Keratinocyte (primary cell): ENCODE measurements at regions not wholly inside any gene's neighbourhood (a gene's known extent, or its start where the extent isn't known, plus 50 kb on each side); places are given as distances from the start of the nearest gene placed in this dataset.

ENCODE experiments used
- CTCF ChIP-seq, 3 experiments: IDR thresholded peaks in 1 of 3; conservative IDR thresholded peaks in 1 of 3; optimal IDR thresholded peaks in 1 of 3; 2 replicates in 2 of 3; 3 replicates in 1 of 3; pipeline versions ENCODE3 to v1.5.1; 2011; ENCODE audit warnings: low read length in 3 of 3, mild to moderate bottlenecking in 3 of 3, moderate library complexity in 2 of 3, control low read depth in 1 of 3, inconsistent platforms in 1 of 3; ENCODE audit not compliant: insufficient read depth in 2 of 3; ENCODE audit errors: extremely low read depth in 1 of 3
- EZH2 ChIP-seq: IDR thresholded peaks from one replicate; pipeline ENCODE4 v1.6.1; 2012; ENCODE audit warnings: inconsistent platforms, mild to moderate bottlenecking, low read length, moderate library complexity

GRCh38 chr1:90573736-90574135, 143.4 kb downstream of the BARHL2 start:
- TF ChIP-seq CTCF (optimal IDR thresholded peaks at IDR 0.05 in 1 of 3, IDR thresholded peaks at IDR 0.05 in 1 of 3, conservative IDR thresholded peaks at IDR 0.05 in 1 of 3; ENCODE audit: extremely low read depth in 1 of 3, insufficient read depth in 2 of 3, low read length in 3 of 3) (no peak), EZH2 (no peak)
